IMR-90 (cell line): ENCODE measurements at regions not wholly inside any gene's neighbourhood (a gene's known extent, or its start where the extent isn't known, plus 50 kb on each side); places are given as distances from the start of the nearest gene placed in this dataset.

Experiments
- ATAC-seq: fragments of 200-7000 bp; cut with Tn5 transposase; 2 replicates; pipeline ENCODE4 v1.9.1; 2020; ENCODE audit warnings: low read depth, mild to moderate bottlenecking, moderate library complexity
- BruUV-seq: library from RNA; stranded (reverse); fragments of 400-500 nt; replicated peaks from 2 replicates; lab custom pipeline; 2021; lab: Mats Ljungman, UMichigan
- CTCF ChIA-PET: fragments of 300-600 bp; formaldehyde crosslinking; extraction: SDS; loops from one replicate; lab custom pipeline; 2021; ENCODE audit warnings: antibody characterized with exemption; lab: Yijun Ruan, JAX
- POLR2A ChIA-PET: fragments of 300-600 bp; sonication (Branson Sonifier 250); formaldehyde crosslinking; loops from one replicate; lab custom pipeline; 2022; ENCODE audit warnings: antibody characterized with exemption; ENCODE audit not compliant: unreplicated experiment; lab: Charles Lee
- DNase-seq: peaks from one replicate; pipeline ENCODE4 v3.0.0; 2013
- H2AFZ ChIP-seq: replicated peaks from 2 replicates; pipeline ENCODE3; 2013; ENCODE audit warnings: low read length, mild to moderate bottlenecking; ENCODE audit not compliant: poor library complexity
- H2AK5ac ChIP-seq: 2 replicates; pipeline ENCODE4 v1.6.1; 2013; ENCODE audit warnings: low read depth, low read length, inconsistent platforms
- H2AK9ac ChIP-seq: replicated peaks from 2 replicates; pipeline ENCODE3; 2013; ENCODE audit warnings: mild to moderate bottlenecking, low read depth, low read length, moderate library complexity; ENCODE audit not compliant: poor library complexity
- H2BK120ac ChIP-seq: 2 replicates; pipeline ENCODE4 v1.6.1; 2013; ENCODE audit warnings: low read depth, low read length, inconsistent platforms
- H2BK15ac ChIP-seq: 3 replicates; pipeline ENCODE4 v1.6.1; 2013; ENCODE audit warnings: low read depth, low read length, inconsistent platforms
- H2BK20ac ChIP-seq: 2 replicates; pipeline ENCODE4 v1.6.1; 2013; ENCODE audit warnings: low read depth, mild to moderate bottlenecking, inconsistent platforms, low read length, moderate library complexity
- H2BK5ac ChIP-seq: 2 replicates; pipeline ENCODE4 v1.6.1; 2013; ENCODE audit warnings: mild to moderate bottlenecking, low read depth, low read length, inconsistent platforms; ENCODE audit not compliant: poor library complexity, severe bottlenecking
- H3K14ac ChIP-seq: replicated peaks from 2 replicates; pipeline ENCODE4 v1.6.1; 2013; ENCODE audit warnings: low read depth, low read length, inconsistent platforms
- H3K18ac ChIP-seq: 2 replicates; pipeline ENCODE4 v1.6.1; 2013; ENCODE audit warnings: low read depth, low read length, control low read depth
- H3K23ac ChIP-seq: 2 replicates; pipeline ENCODE4 v1.6.1; 2013; ENCODE audit warnings: low read depth, low read length, inconsistent platforms
- H3K27ac ChIP-seq: 2 replicates; pipeline ENCODE4 v1.5.1; 2013; ENCODE audit warnings: mild to moderate bottlenecking, control low read depth, low read length; ENCODE audit not compliant: insufficient read depth
- H3K27me3 ChIP-seq: 2 replicates; pipeline ENCODE4 v1.6.1; 2013; ENCODE audit warnings: low read length; ENCODE audit not compliant: control insufficient read depth, insufficient read depth
- H3K36me3 ChIP-seq: 2 replicates; pipeline ENCODE4 v1.6.1; 2013; ENCODE audit warnings: low read length, mixed read lengths; ENCODE audit not compliant: control insufficient read depth, insufficient read depth
- H3K4ac ChIP-seq: 2 replicates; pipeline ENCODE4 v1.6.1; 2013; ENCODE audit warnings: low read depth, low read length, inconsistent platforms
- H3K4me1 ChIP-seq: 2 replicates; pipeline ENCODE4 v1.6.1; 2013; ENCODE audit warnings: low read length, mixed read lengths; ENCODE audit not compliant: control insufficient read depth, insufficient read depth
- H3K4me2 ChIP-seq: 2 replicates; pipeline ENCODE4 v1.6.1; 2013; ENCODE audit warnings: low read depth, mild to moderate bottlenecking, control low read depth, low read length, moderate library complexity
- H3K4me3 ChIP-seq: 2 replicates; pipeline ENCODE4 v1.5.1; 2013; ENCODE audit warnings: low read depth, mild to moderate bottlenecking, control low read depth, low read length, moderate library complexity; ENCODE audit not compliant: insufficient read depth
- H3K56ac ChIP-seq: 2 replicates; pipeline ENCODE4 v1.6.1; 2013; ENCODE audit warnings: low read length, inconsistent platforms; ENCODE audit not compliant: insufficient read depth; ENCODE audit errors: extremely low read depth
- H3K79me1 ChIP-seq, 2 experiments: 2 replicates each; pipeline ENCODE4 v1.6.1; 2013; ENCODE audit warnings: low read length in 2 of 2, inconsistent platforms in 1 of 2, low read depth in 1 of 2
- H3K9ac ChIP-seq: 2 replicates; pipeline ENCODE4 v1.6.1; 2013; ENCODE audit warnings: low read depth, low read length, control low read depth
- H3K9me1 ChIP-seq: 2 replicates; pipeline ENCODE4 v1.6.1; 2013; ENCODE audit warnings: low read length, inconsistent platforms; ENCODE audit not compliant: insufficient read depth
- H3K9me3 ChIP-seq: 2 replicates; pipeline ENCODE4 v1.6.1; 2013; ENCODE audit warnings: low read length; ENCODE audit not compliant: control insufficient read depth, insufficient read depth
- H4K20me1 ChIP-seq: 2 replicates; pipeline ENCODE4 v1.6.1; 2013; ENCODE audit warnings: low read length, inconsistent platforms; ENCODE audit not compliant: insufficient read depth
- H4K5ac ChIP-seq: 2 replicates; pipeline ENCODE4 v1.6.1; 2013; ENCODE audit warnings: mild to moderate bottlenecking, low read depth, low read length, control low read depth
- H4K8ac ChIP-seq, 2 experiments: 2 replicates each; pipeline ENCODE4 v1.6.1; 2013; ENCODE audit warnings: low read depth in 2 of 2, low read length in 2 of 2, control low read depth in 1 of 2, inconsistent platforms in 1 of 2
- H4K91ac ChIP-seq: 2 replicates; pipeline ENCODE4 v1.6.1; 2013; ENCODE audit warnings: low read depth, low read length, inconsistent platforms; ENCODE audit not compliant: insufficient read depth
- CHD1 ChIP-seq: IDR thresholded peaks from 2 replicates; pipeline ENCODE4 v1.6.1; 2012; ENCODE audit warnings: low read depth, low read length, improper control_type of control experiment
- FOS ChIP-seq: fragments of 150-350 bp; IDR thresholded peaks from 2 replicates; pipeline ENCODE4 v1.6.1; 2016; ENCODE audit warnings: low read depth, low read length
- MXI1 ChIP-seq: IDR thresholded peaks from 2 replicates; pipeline ENCODE4 v1.6.1; 2012; ENCODE audit warnings: low read depth, mild to moderate bottlenecking, low read length, moderate library complexity, borderline replicate concordance
- NFE2L2 ChIP-seq: fragments of 150-350 bp; IDR thresholded peaks from 2 replicates; pipeline ENCODE4 v1.6.1; 2016; ENCODE audit warnings: low read depth, mild to moderate bottlenecking, low read length
- POLR2A ChIP-seq: IDR thresholded peaks from 2 replicates; pipeline ENCODE4 v1.6.1; 2012; ENCODE audit warnings: mild to moderate bottlenecking, low read depth, low read length
- RFX5 ChIP-seq: IDR thresholded peaks from 2 replicates; pipeline ENCODE4 v1.8.0; 2012; ENCODE audit warnings: low read depth, mild to moderate bottlenecking, low read length, moderate library complexity
- SMC3 ChIP-seq: fragments of 150-350 bp; IDR thresholded peaks from 2 replicates; pipeline ENCODE4 v1.6.1; 2016; ENCODE audit warnings: low read depth, mild to moderate bottlenecking, antibody characterized with exemption, low read length, moderate library complexity
- whole genome bisulfite sequencing, 2 experiments: methylation state at CpG; one replicate each; pipeline versions ENCODE4 v1.1.5 to v1.1.7; 2013; ENCODE audit warnings: missing lambda C conversion rate in 2 of 2; ENCODE audit not compliant: insufficient read length in 1 of 2; ENCODE audit errors: extremely low coverage in 2 of 2; 5-methylcytosine and 5-hydroxymethylcytosine counted together
- dilution Hi-C: fragments of 300-500 bp; cut with HindIII; formaldehyde crosslinking; loops from one replicate; pipeline ENCODE4 v1.14.3; 2018; ENCODE audit warnings: low sequenced_read_pairs; ENCODE audit not compliant: unreplicated experiment
- in situ Hi-C: fragments of 300-500 bp; cut with MboI; formaldehyde crosslinking; loops from 3 replicates; pipeline ENCODE4 v1.14.3; 2019; ENCODE audit warnings: low sequenced_read_pairs, inconsistent platforms, mixed read lengths
- intact Hi-C: fragments of 100-400 bp; cut with micrococcal nuclease; formaldehyde crosslinking; loops from 2 replicates; pipeline ENCODE4 v1.10.0; 2022
- TF ChIP-seq, protein P1 (sequence below): fragments of 150-350 bp; IDR thresholded peaks from 2 replicates; pipeline ENCODE4 v1.6.1; 2017; ENCODE audit warnings: mild to moderate bottlenecking, antibody characterized with exemption, low read length, low read depth

DNA sequence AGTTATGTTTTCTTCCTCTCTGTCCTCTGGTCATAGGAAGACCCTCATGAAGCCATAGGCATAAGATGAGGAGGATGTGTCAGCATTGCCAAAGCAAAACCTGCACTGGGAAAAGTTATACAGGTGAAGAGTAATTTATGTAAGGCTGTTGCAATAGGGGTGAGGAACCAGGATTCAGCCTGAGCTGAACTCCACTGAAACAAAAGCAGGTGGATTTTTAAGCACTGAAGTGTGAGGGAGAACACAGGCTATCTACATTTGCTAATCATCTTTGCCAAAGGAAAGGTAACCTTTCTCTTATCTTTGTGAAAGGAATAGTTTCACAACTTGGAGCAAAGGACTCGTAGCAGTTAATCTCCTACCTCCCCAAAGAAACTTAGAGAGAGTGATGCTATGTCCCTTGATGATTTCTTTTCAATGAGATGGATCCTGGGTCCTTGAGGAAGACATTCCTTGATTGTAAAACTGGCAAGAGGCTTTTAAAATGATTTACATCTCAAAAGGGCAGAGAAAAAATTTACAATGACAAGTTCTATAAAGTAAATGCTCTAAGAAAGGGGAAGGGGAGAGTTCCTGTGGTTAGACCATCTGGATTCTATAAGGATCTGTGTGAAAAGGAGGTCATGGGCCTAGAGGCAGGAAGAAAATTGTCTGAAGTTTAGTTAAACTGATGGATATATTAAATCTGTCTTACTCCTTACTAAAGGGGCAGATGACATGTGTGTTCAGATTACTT, 385.4 kb upstream of the CDH7 start:
- Histone ChIP-seq H3K36me3 (no peaks in the 10 kb centered on the region), H2AK9ac (no peak overlapping the region), H3K23ac (no peak overlapping the region), H2BK20ac (no peak overlapping the region), H2BK15ac (no peak overlapping the region), H3K4ac (no peak overlapping the region), H3K18ac (no peak overlapping the region), H3K27me3 (no peaks in the 10 kb centered on the region), H2AFZ (no peak overlapping the region), H4K20me1 (no peaks in the 10 kb centered on the region), H3K9ac (no peak overlapping the region), H4K91ac (no peak overlapping the region), H3K79me1 (no peaks in the 10 kb centered on the region), H3K27ac (no peak overlapping the region), H3K4me3 (no peak overlapping the region), H3K9me1 (no peaks in the 10 kb centered on the region), H3K9me3 (peaks cover 9% of the 10 kb centered on the region), H2AK5ac (no peak overlapping the region), H3K4me1 (no peaks in the 10 kb centered on the region), H3K4me2 (no peak overlapping the region), H4K8ac (no peak overlapping the region), H3K14ac (no peak overlapping the region), H2BK120ac (no peak overlapping the region), H3K56ac (no peak overlapping the region), H4K5ac (no peak overlapping the region), H2BK5ac (no peak overlapping the region)
- DNase-seq (no peak), ATAC-seq (no peak)
- dilution Hi-C loops (no loop called here), in situ Hi-C loops (no loop called here), intact Hi-C loops (no loop called here)
- WGBS, 2 experiments, result no CpG with 5 or more reads among the region's 1 CpG
- ChIA-PET POLR2A (no interaction called here), CTCF (no interaction called here)
- no TSS peak for BruUV-seq
- TF ChIP-seq MXI1 (no peak), SMC3 (no peak), RFX5 (no peak), FOS (no peak), CHD1 (no peak), POLR2A (no peak), NFE2L2 (no peak)
- TF ChIP-seq, protein P1, sequence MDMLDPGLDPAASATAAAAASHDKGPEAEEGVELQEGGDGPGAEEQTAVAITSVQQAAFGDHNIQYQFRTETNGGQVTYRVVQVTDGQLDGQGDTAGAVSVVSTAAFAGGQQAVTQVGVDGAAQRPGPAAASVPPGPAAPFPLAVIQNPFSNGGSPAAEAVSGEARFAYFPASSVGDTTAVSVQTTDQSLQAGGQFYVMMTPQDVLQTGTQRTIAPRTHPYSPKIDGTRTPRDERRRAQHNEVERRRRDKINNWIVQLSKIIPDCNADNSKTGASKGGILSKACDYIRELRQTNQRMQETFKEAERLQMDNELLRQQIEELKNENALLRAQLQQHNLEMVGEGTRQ, result no peak
